Karpas-422 (cell line): ENCODE measurements at regions not wholly inside any gene's neighbourhood (a gene's known extent, or its start where the extent isn't known, plus 50 kb on each side); places are given as distances from the start of the nearest gene placed in this dataset.
"Not testable (repeated sequence)": the region's sequence is repeated elsewhere in the genome, so short reads cannot be mapped to it uniquely, and the experiment has no call there.

Experiments
- DNase-seq: peaks from one replicate; pipeline ENCODE4 v3.0.0-alpha.2; 2015
- H2AFZ ChIP-seq: fragments of 200-600 bp; sonication (generic); 2 replicates; pipeline ENCODE4 v1.6.1; 2014; ENCODE audit warnings: antibody characterized with exemption, low read length, mixed read lengths
- H3K27ac ChIP-seq: fragments of 200-600 bp; sonication (generic); 2 replicates; pipeline ENCODE4 v1.5.1; 2014; ENCODE audit warnings: mild to moderate bottlenecking, low read length, moderate library complexity
- H3K27me3 ChIP-seq: fragments of 200-600 bp; sonication (generic); 2 replicates; pipeline ENCODE4 v1.6.1; 2014; ENCODE audit warnings: low read length, mixed read lengths
- H3K36me3 ChIP-seq: fragments of 200-600 bp; sonication (generic); 2 replicates; pipeline ENCODE4 v1.6.1; 2014; ENCODE audit warnings: low read length, mixed read lengths; ENCODE audit not compliant: insufficient read depth
- H3K4me1 ChIP-seq: fragments of 200-600 bp; sonication (generic); 2 replicates; pipeline ENCODE4 v1.6.1; 2014; ENCODE audit warnings: mild to moderate bottlenecking, low read length, mixed read lengths
- H3K4me2 ChIP-seq: fragments of 200-600 bp; sonication (generic); 2 replicates; pipeline ENCODE4 v1.6.1; 2014; ENCODE audit warnings: low read length, low read depth, mild to moderate bottlenecking; ENCODE audit not compliant: poor library complexity, severe bottlenecking
- H3K4me3 ChIP-seq: fragments of 200-600 bp; sonication (generic); 2 replicates; pipeline ENCODE4 v1.5.1; 2014; ENCODE audit warnings: mild to moderate bottlenecking, antibody characterized with exemption, low read length, mixed read lengths
- H3K79me2 ChIP-seq: fragments of 200-600 bp; sonication (generic); 2 replicates; pipeline ENCODE4 v1.6.1; 2014; ENCODE audit warnings: mild to moderate bottlenecking, low read length, mixed read lengths
- H3K9ac ChIP-seq: fragments of 200-600 bp; sonication (generic); 2 replicates; pipeline ENCODE4 v1.6.0; 2014; ENCODE audit warnings: low read length
- H3K9me2 ChIP-seq: fragments of 200-600 bp; sonication (generic), shearing (Covaris generic); replicated peaks from 2 replicates; pipeline ENCODE4 v1.6.0; 2014; ENCODE audit warnings: mild to moderate bottlenecking, low read length, moderate library complexity; ENCODE audit not compliant: insufficient read depth
- H3K9me3 ChIP-seq: fragments of 300-700, 200-600 bp; sonication (generic); 2 replicates; pipeline ENCODE4 v1.6.1; 2014; ENCODE audit warnings: low read length, mixed read lengths
- H4K20me1 ChIP-seq: fragments of 200-600 bp; sonication (generic); 2 replicates; pipeline ENCODE4 v1.6.1; 2014; ENCODE audit warnings: mild to moderate bottlenecking, antibody characterized with exemption, low read length, low read depth; ENCODE audit not compliant: insufficient read depth

DNA sequence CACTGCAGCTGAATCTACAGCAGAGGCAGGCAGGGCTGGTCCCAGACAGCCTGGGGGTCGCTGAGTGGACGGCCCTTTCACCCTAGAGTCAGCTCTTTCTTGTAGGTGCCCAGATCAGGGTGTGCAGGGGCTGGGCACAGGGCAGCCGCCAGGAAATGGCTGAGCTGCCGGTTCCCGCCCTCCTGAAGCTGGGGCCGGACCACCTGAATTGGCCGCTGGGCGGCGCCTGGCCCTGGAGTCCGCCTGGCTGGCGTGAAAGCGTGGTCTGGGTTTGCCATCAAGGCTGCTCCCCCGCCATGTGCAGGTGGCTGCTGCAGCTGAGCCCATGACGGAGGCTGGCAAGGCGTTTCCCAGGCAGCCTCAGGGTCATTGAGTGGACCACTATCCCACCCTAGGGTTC is 85.7 kb downstream of the POTEM start:
- not testable (repeated sequence) for H3K79me2 ChIP-seq, H3K9me2 ChIP-seq, H3K27ac ChIP-seq, H3K9me3 ChIP-seq, H4K20me1 ChIP-seq, H2AFZ ChIP-seq, H3K36me3 ChIP-seq, H3K4me1 ChIP-seq, H3K9ac ChIP-seq, H3K4me2 ChIP-seq, H3K27me3 ChIP-seq, DNase-seq, H3K4me3 ChIP-seq

- not testable (repeated sequence) for H3K4me3 ChIP-seq, H3K9ac ChIP-seq, H3K4me2 ChIP-seq, H3K9me2 ChIP-seq, H3K4me1 ChIP-seq, H2AFZ ChIP-seq, H3K9me3 ChIP-seq, H3K36me3 ChIP-seq, H3K27me3 ChIP-seq, H3K79me2 ChIP-seq, H4K20me1 ChIP-seq, DNase-seq, H3K27ac ChIP-seq
Measured at GRCh38 chr14:19053426-19054050, 86.3 kb downstream of the POTEM start.

DNA sequence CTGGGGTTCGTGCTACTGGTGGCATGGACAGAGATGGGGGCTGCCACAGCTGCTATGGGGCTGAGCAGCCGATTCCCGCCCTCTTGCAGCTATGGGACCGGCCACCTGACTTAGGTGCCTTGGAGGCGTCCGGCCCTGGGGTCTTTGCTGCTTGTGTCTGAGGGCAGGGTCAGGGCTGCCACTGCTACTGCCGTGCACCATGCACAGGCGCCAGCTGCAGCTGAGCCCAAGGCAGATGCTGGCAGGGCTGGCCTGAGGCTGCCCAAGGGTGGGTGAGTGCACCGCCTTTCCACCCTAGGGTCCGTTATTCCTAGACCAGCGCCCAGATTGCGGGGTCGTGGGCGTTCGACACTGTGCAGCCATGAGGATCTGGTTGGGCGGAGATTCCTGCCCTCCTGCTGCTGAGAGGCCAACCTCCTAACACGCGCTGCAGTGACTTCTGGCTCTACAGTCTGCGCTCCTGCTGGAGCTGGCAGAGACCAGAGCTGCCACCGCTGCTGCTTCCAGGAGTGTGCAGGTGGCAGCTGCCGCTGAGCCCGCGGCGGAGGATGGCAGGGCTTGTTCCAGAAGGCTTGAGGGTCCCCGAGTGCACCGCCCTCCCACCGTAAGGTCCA is 87.0 kb downstream of the POTEM start:
- not testable (repeated sequence) for DNase-seq, H3K36me3 ChIP-seq, H3K9me2 ChIP-seq, H3K27ac ChIP-seq, H3K9ac ChIP-seq, H3K4me1 ChIP-seq, H3K9me3 ChIP-seq, H3K27me3 ChIP-seq, H2AFZ ChIP-seq, H3K79me2 ChIP-seq, H3K4me3 ChIP-seq, H4K20me1 ChIP-seq, H3K4me2 ChIP-seq

DNA sequence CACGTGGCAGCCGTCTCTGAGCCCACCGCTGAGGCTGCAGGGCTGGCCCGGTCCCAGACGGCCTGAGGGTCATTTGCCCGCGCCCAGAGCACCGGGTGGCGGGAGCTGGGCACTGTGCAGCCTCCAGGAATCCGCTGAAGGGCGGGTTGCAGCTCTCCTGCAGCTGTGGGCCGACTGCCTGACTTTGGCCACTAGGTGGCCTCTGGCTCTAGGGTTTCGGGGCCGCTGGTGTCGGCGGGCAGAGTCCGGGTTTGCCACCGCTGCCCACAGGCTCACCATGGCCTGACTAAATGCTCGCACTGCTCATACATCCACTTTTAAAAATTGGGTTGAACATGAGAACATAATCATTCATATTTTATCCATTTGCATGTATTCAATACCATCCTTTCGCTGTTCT is 87.7 kb downstream of the POTEM start:
- not testable (repeated sequence) for H3K9me3 ChIP-seq, H3K9me2 ChIP-seq, H4K20me1 ChIP-seq, H3K4me2 ChIP-seq, H3K36me3 ChIP-seq, H3K9ac ChIP-seq, H3K4me3 ChIP-seq, H2AFZ ChIP-seq, H3K4me1 ChIP-seq, H3K27me3 ChIP-seq, H3K27ac ChIP-seq, H3K79me2 ChIP-seq, DNase-seq

DNA sequence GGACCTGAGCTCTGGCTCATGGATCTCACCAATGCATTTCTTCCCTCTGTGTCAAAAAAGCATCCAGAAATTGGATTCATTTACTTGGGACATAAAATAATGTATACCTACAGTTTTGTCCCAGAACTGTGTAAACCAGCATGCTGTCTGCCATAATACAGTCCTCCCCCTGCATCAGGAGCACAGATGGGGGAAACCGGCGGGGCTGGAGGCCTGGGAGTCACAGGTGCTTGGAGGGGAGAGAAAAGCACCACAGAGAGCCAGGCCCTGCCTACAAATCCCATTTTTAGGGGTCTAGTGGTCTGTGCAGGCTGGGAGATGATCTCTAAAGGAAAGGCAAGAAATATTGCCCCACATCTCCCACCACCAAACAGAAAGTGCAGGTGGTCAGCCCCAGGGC is 91.8 kb downstream of the POTEM start:
- not testable (repeated sequence) for H3K27me3 ChIP-seq, H2AFZ ChIP-seq, DNase-seq, H3K9me2 ChIP-seq, H3K4me2 ChIP-seq, H4K20me1 ChIP-seq, H3K27ac ChIP-seq, H3K9ac ChIP-seq, H3K4me1 ChIP-seq, H3K36me3 ChIP-seq, H3K4me3 ChIP-seq, H3K79me2 ChIP-seq, H3K9me3 ChIP-seq

- H3K4me1 ChIP-seq, H2AFZ ChIP-seq, H3K27me3 ChIP-seq, H3K4me2 ChIP-seq, H3K79me2 ChIP-seq, H3K9ac ChIP-seq, H3K9me3 ChIP-seq, H3K27ac ChIP-seq, H4K20me1 ChIP-seq, H3K36me3 ChIP-seq, H3K4me3 ChIP-seq, DNase-seq, H3K9me2 ChIP-seq: not testable (repeated sequence)
Measured at GRCh38 chr14:19061689-19062450, 94.6 kb downstream of the POTEM start.

GRCh38 chr14:19068957-19069356 is 101.7 kb downstream of the POTEM start:
- H3K4me2 ChIP-seq, DNase-seq, H3K9me3 ChIP-seq, H3K27ac ChIP-seq, H3K9ac ChIP-seq, H2AFZ ChIP-seq, H3K36me3 ChIP-seq, H3K79me2 ChIP-seq, H3K4me1 ChIP-seq, H4K20me1 ChIP-seq, H3K4me3 ChIP-seq, H3K9me2 ChIP-seq, H3K27me3 ChIP-seq: not testable (repeated sequence)

DNA sequence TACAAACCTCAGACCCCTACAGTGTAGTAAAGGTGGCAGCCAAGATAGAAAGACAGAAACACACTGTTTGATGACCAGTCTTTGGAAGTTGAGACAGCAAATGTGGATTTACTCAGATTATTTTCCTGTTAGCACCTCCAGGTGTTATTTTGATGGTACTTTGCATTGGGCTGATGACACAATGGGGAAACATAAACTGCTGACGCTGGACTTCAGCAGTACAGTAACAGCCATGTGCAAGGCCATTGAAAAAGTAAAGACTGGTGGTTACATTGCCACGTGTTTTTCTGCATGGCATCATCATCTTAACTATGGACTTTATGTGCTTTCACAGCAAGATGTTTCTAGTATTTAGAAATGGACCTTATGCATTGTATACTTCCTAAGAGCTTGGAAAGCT is 105.3 kb downstream of the POTEM start:
- H3K4me1 ChIP-seq, H3K36me3 ChIP-seq, H3K9me2 ChIP-seq, DNase-seq, H2AFZ ChIP-seq, H3K9me3 ChIP-seq, H3K9ac ChIP-seq, H3K4me3 ChIP-seq, H4K20me1 ChIP-seq, H3K79me2 ChIP-seq, H3K4me2 ChIP-seq, H3K27ac ChIP-seq, H3K27me3 ChIP-seq: not testable (repeated sequence)
